HG03103 (cell line): ENCODE measurements at regions not wholly inside any gene's neighbourhood (a gene's known extent, or its start where the extent isn't known, plus 50 kb on each side); places are given as distances from the start of the nearest gene placed in this dataset.

Experiments
- ATAC-seq: cut with Tn5 transposase; IDR thresholded peaks from one replicate; pipeline ENCODE4 v1.9.1; 2021; ENCODE audit warnings: low read depth; ENCODE audit not compliant: unreplicated experiment

DNA sequence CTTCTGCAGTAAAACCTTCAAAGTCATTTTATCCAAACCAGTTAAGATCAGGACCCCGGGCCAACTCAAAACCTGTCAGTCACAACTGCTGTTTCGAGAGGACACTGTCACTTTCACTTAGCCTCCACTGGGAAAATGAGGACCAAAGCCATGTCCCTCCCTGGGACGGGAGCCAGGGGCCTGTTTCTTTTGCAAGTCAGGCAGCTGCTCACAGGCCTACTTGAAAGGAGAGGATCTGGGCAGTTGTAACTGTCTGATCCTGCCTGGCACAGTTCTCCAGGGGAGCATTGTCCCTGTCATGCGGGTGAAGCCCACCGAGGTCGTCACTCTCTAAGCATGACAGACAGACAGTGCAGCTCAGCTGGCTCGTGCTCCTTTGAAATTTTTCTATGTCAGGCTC lies 276.2 kb downstream of the NPIPA8 start:
- ATAC-seq: no peak

DNA sequence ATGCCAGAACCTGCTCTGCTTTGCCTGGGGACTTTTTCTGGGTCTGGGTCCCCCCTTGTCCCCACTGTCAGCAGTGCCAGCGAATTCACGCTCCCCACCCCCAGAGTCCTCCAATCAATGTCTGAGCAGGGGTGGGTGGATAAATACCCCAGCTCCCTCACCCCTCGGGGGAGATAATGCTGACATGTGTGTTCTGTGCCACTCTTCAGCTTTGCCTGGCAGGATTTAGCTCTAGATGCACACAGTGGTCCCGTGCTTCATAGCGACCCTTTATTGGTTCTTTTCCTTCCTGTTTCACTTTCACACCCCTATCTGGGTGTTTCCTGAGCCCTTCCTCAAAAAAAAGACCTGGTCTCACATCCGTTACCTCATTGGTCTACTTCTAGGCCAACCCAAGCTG lies 277.0 kb downstream of the NPIPA8 start:
- ATAC-seq: no peak

DNA sequence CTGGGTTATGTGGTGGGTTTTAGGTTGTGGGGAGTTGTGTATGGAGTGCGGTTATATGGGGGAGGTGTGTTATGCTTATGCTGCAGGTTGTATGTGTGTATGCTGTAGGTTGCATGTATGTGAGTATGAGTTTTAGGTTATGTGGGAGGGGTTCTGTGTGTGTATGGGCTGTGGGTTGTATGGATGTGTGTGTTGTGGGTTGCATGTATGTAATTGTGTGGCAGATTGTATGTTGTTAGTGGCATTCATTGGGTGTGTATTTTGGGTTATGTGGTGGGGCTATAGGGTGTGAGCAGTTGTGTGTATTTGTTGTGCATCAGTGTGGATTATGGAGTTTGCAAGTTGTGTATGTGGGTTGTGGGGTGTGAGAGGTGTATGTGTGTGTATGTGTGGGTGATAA lies 277.4 kb downstream of the NPIPA8 start:
- ATAC-seq: no peak

DNA sequence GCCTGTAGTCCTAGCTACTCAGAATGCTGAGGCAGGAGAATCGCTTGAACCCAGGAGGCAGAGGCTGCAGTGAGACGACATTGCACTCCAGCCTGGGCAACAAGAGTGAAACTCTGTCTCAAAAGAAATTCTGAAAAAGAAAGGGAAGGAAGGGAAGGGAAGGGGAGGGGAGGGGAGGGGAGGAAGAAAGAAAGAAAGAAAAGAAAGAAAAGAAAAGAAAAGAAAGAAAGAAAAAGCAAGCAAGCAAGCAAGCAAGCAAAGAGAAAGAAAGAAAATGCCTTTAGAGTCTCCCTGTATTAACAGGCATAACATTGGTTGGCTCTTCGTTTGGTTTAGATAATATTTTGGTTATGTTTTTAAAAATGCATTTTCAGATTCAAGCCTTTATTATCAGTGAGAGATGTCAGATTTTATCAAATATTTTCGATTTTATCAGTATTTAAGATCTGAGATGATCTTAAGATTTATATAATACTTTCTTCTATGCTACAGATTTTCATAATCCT lies 281.1 kb downstream of the NPIPA8 start:
- no peak for ATAC-seq

DNA sequence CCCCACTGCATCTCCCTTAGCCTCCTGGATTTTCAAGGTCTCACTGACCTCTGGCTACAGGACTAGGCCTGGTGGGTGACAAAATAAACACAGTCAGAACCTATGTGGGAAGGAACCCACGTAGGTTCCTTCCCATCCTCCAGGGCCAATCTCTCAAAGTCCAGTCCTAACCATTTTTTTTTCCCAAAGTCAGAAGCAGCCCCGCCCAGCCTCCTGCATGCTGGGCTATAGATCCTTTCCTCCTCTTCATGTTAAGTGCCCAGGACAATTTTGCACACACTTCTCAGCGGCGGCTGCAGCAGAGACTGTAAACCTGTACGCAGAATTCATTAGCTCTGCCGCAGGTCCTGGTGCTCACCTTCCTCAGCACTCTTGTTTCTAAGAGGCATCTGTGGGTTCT lies 285.8 kb downstream of the NPIPA8 start:
- no peak for ATAC-seq

DNA sequence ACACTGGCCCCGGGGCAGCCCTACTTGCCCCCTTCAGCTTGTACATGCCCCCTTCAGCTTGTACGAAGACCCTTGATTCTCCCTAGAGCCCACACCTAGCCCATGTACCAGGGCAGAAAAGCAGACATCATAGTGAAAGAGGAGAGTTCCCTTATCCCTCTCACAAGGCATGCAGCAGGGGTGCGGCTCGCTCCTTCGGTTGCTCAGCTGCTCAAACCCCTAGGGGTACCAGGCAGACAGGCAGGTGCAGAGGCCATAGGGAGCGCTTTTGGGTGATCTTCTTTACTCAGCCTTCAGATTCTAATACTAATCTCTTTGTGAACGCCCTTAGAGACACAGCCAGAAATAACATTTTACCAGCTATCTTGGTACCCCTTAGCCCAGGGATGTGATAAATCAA lies 286.3 kb downstream of the NPIPA8 start:
- no peak for ATAC-seq

DNA sequence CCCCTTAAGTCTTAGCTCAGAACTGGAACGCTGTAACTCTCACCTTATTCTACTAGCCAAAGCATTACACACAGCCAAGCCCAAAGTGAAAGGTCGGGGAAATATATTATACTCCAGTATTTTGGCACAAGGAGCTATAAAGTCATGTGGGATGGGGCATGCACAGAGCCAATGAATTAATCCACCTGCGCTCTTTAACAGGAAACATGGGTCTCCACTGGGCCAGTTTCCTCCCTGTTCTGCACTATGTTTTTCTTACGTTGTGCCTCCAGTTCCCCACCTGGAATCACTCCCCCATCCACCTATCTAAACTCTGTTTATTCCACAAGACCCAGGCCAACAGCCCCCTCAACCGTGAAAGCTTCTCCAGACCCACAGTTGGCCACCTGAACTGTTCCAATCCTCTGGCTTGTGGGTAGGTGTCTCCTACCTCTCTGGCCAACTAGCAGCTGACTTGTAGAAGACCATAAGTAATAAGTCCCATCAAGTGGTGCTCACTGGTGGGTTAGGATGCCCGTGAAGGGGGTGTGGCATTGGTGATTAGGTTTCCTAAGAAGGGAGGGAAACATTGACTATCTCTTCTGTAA lies 286.9 kb downstream of the NPIPA8 start:
- no peak for ATAC-seq

DNA sequence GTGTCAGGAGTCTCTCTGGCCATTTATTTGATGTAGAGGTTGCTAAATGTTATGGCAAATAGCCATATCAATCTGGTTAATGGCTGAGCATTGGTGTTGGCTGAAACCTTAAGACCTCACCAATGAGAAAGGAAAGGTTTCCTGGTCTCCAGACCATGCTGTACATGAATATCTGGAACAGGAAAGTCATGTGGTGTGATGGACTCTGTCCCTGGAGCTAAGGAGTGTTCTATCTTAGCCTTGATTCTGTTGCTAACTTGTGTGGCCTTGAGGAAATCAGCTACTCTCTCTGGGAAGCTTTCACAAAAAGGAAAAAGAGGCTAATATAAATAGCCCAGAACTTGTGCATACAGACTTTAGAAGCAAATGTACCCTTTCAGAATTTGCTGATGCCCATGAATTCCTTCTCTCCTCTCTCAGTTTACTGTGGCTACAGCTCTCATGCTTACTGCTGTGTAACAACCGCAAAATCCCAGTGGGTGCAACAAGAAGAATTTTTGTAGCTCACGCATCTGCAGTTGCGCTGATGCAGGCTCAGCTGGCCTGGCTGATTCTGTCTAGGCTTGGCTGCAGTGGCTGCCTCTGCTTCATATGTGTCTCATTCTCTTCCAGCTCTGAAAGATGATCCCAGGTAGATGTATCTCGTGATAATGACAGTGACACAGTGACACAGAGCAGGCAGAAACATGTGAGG lies 287.5 kb downstream of the NPIPA8 start:
- ATAC-seq: no peak

DNA sequence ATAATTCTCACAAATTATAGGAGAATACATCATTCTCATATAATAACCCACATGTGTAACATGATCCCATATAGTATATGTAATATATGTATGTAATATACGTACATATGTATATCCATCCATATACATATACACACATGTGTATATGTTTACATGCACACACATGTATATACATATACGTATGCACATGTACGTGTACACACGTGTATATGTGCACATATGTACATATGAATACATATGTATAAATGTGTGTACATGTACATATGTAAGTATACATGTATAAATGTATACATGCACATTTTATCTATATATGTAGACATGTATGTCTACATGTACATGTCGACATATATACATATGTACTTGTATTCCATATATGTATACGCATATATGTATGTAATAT lies 288.8 kb downstream of the NPIPA8 start:
- ATAC-seq: no peak

DNA sequence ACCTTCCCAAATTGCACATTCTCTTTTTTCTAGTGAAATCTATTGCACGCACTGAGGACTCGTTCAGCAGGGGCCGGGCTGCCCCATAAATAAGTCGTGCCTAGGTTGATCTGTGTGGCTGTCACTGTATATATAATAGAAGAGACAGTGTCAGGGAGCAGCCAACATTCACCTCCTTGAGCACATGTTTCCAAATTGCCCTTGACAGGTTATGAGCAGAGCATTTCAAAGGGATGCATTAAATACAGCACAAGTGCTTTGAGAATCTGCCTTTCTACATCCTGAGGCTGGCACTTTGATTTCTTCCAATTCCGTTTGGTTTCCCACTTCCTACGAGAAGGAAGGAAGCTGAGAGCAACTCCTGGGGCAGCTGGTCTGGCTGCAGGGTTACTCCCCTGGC lies 291.2 kb downstream of the NPIPA8 start:
- ATAC-seq: no peak

DNA sequence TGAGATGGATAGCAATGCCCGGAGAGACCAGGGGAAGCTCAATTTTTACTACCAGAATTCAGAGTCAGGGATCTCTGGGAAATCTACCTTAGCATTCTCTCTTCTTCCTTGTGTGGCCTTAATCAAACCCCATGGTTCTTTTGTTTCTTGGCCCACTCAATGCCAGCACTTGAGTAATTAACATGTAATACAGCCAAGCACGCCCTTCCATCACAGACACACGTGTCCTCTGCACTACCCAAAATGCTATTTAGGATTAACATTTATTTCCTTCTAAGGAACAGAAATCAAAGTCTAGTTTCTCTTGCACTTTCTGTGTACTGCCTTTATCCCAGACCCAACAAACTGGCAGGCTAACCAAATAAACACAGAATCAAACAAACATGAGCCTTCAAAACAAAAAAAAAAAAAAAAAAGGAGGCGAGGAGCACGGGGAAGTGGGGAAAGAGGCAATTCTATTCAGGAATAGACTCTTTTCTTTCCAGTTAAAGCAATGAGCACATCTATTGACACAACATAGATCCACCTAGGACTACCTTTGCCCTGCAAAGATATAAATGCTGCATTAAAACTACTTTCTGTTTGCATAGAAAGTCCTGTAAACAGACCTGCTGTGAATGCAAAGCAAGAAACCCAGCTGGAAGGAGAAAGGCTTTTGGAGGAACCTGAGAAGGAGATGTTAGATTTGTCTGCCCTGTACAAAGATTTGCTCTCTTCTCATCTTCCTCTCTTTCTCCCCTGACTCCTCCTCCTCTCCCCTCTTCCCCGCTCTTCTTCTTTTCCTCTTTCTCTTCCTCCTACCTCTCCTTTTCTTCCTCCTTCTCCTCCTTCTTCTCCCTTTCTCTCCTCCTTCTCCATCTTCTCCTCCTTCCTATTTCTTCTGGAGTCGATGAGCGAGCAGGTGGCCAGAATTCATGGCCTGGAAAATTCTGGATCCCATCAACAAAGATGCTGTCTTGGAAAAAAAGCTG lies 294.4 kb downstream of the NPIPA8 start:
- ATAC-seq: no peak

DNA sequence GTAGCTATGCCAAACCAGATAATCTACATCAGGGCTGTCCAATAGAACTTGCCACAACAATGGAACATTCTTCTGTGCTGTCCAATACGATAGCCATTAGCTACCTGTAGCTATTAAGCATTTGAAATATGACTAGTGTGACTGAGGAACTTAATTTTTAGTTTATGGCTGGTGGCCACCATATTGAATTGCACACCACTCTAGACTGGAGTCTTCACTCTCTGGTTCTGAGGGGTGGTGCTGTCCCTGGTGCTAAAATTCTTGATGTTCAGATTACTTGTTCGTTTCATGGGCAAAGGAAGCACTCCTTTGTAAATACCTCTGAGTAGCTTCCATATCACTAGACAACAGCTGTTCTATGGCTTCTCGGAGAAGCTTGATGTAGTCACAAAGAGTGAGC lies 296.6 kb downstream of the NPIPA8 start:
- no peak for ATAC-seq

DNA sequence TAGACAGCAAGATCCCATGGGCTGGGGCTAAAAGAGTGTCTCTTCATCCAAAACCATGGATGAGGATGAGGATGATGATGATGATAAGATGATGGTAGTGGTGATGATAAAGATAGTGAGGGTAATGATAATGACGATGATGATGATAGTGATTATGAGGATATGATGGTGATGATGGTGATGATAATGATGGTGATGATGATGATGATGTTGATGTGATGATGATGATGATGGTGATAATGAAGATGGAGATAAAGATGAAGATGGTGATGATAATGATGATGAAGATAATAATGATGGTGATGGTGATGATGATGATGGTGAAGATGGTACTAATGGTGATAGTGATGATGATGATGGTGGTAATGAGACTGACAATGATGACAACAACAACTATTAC lies 299.5 kb downstream of the NPIPA8 start:
- no peak for ATAC-seq

DNA sequence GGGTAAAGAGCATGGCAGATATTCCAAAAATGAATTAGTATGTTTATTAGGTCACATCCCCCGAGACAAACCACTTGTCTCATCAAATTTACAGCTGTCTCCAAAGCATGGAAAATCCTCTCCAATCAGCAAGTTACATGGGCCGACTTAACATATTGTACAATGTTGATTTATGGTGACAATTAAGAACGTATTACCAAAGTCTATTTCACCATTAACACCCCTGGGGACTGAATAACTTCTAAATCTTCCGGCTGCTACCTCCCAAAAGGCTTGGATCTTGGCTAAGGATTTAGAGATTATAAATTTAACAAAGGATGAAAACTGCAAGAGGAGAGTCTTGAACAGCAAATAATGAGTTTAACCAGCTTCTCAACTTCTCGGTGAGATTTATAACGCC lies 311.9 kb downstream of the NPIPA8 start:
- ATAC-seq: no peak

DNA sequence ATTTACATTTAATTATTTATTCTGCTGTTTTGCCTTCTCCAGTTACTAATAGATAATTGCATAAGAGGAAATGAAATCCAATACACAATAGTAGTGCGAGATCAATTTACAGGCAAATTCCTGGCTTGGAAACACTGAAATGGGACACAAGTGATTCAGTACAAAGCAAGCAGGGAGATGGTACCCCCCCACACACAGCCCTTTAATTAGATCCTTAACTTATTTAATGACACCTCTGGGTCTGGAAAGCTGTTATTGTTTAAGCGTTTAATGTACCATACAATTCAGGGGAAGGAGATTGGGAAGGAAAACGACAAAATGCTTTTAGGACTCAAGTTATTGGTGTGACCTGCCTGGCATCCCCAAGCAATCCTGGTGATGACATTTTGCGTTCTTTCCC lies 318.2 kb downstream of the NPIPA8 start:
- ATAC-seq: no peak

DNA sequence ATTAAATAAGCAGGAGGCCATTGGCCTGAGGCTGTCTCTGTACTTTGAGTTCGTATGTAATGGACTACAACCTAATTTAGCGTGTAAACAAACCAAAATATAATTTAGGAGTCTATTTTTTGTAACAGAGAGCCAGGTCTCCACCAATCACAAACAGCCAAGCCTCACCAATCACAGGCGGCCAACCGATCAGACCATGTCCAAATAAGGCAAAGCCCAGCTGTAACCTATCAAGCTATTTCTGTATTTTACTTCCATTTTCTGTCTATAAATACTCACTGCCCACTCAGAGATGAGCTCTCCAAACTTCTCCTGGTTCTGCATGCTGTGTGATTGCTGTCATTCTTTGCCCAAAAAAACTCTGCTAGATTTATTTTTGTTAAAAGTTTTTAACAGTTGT lies 322.7 kb downstream of the NPIPA8 start:
- ATAC-seq: no peak

DNA sequence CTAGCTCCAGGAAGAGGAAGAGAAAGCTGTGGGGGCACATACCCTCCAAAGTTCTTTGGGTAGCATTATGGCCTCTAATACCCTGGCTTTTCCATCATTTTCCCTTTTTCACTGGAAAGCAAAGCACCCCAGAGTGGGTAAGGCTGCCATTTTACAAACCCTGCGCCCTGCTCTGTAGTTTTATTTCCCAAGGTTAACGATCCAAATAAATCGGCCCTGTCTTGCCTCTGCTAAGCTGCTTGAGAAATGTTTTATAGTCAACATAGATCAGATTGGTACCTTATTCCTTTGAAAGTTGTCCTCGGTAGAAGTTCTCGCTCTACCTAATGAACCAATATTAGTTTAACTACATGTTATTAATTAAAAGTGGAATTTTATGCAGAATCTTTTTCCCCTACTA lies 328.2 kb downstream of the NPIPA8 start:
- ATAC-seq: no peak

DNA sequence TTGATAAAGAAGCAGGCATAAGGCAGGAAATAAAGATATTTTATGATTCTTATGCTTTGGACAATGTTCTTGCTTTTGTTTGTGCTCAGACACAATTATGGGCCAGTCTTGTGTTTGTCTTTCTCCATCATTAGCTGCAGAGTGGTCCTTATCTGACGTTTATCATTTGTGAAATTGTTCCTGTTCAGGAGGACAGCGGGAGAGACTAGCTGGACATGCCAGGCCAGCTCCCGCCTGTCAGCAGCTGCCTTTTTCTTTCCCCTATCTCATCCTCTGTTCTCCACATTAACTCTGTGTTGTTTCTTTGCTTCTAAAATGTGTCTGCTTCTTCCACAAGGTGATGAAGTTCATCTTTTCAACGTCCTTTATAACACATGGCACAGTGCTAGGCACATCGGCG lies 333.5 kb downstream of the NPIPA8 start:
- no peak for ATAC-seq

DNA sequence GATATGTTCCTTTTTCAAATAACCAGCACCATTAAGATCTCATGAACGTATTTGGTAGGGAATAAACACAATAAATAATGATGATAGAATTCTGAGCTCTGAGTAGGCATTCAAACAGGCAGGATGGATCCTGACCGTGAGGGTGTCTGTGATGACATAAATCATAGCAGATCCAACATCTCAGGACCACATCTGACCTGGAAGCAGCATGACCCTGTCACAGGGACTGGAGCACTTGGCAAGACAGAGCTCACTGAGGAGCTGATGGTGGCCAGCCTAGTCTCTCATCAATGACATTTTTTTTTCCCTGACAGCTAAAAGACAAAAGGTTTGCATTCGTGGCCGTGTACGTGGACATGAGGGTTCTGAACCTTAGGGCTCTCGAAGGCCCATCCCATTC lies 337.5 kb downstream of the NPIPA8 start:
- no peak for ATAC-seq

DNA sequence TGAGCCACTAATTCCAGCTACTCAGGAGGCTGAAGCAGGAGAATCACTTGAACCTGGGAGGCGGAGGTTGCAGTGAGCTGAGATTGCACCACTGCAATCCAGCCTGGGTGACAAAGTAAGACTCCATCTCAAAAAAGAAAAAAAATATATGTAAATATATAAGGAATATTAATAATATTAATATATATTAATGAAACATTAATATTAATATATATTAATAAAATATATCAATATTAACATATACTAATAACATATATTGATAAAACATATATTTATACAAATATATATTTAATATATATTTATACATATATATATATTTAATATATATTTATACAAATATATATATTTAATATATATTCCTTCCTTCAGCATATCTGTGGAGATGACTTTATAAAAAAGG lies 338.0 kb downstream of the NPIPA8 start:
- ATAC-seq: no peak

DNA sequence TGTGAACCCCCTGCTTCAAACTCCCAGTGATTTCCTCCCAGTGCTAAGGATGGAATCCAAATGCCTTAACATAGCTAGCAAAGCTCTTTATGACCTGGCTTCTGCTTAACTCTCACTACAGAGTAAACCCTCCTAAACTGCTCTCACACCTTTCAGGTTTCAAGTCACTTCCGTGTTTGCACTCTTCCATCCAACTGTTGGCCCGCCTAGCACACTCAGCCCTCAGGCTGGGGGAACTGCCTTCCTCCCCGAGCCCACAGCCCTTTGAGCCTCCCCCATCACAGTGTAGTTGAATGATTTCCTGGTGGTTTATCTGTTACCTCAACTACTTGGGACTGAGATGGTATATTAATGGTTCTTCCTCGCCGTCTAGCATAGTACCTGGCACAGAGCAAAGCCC lies 342.5 kb downstream of the NPIPA8 start:
- ATAC-seq: no peak
